ENCODE measurements at regions not wholly inside any gene's neighbourhood (a gene's known extent, or its start where the extent isn't known, plus 50 kb on each side); places are given as distances from the start of the nearest gene placed in this dataset.

- no peak for TF ChIP-seq GATA2 (IDR thresholded peaks at IDR 0.05; ENCODE audit: low read depth, low read length)
- TF ChIP-seq GATA3 (IDR thresholded peaks at IDR 0.05; ENCODE audit: low read depth, low read length): no peak
Observed at GRCh38 chr6:167676666-167677421, 149.9 kb upstream of the AFDN start.

DNA sequence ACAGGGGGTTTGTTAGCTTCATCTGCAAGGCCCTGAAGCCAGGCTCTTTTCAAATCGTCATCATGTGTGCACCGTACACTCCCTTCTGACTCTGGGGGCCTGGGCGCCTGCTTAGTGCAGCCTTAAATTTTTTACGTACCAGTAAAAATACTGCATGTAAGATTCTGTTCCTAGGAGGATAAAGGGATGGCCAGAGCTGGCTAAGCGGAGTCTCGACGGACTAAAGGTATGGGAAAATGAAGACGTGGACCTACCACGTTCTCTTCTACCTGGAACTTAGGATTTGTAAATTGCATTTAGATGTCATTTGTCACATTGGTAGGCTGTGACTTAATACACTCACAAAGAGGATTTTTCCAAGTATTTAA lies 149.3 kb upstream of the AFDN start:
- TF ChIP-seq GATA3 (IDR thresholded peaks at IDR 0.05; ENCODE audit: low read depth, low read length) (no peak), GATA2 (IDR thresholded peaks at IDR 0.05; ENCODE audit: low read depth, low read length) (no peak)

GRCh38 chr6:167678102-167679101 lies 148.3 kb upstream of the AFDN start:
- TF ChIP-seq GATA3 (IDR thresholded peaks at IDR 0.05; ENCODE audit: low read depth, low read length) (no peak), GATA2 (IDR thresholded peaks at IDR 0.05; ENCODE audit: low read depth, low read length) (no peak)

DNA sequence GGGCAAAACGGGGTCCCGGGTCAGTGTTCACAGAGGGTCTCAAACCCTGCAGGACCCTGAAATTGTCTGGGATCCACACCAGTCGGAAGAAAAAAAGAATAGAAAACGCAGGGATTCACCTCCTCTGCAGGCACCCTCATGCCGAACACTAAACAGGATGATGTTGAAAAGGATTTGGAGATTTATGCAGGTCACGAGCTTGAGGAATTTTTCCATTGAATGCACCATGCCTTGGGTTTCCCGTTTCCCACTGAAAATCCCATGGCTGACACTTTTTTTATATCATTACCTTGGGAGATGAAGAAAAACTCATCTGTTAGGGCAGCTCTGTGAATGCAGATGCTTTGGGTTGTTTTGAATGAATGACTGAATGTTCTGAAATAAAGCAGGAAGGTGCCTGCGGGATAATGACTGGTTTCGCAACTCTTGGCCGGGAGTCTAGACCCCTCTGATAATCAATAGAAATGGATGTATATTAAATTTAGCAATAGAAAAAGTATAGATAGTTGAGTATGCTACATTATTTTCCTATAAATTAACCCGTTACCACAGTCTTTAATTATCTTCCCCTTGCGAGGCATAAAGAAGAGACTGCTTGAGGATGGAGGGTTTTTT lies 147.5 kb upstream of the AFDN start:
- TF ChIP-seq GATA3 (IDR thresholded peaks at IDR 0.05; ENCODE audit: low read depth, low read length): no peak
- TF ChIP-seq GATA2 (IDR thresholded peaks at IDR 0.05; ENCODE audit: low read depth, low read length): no peak

DNA sequence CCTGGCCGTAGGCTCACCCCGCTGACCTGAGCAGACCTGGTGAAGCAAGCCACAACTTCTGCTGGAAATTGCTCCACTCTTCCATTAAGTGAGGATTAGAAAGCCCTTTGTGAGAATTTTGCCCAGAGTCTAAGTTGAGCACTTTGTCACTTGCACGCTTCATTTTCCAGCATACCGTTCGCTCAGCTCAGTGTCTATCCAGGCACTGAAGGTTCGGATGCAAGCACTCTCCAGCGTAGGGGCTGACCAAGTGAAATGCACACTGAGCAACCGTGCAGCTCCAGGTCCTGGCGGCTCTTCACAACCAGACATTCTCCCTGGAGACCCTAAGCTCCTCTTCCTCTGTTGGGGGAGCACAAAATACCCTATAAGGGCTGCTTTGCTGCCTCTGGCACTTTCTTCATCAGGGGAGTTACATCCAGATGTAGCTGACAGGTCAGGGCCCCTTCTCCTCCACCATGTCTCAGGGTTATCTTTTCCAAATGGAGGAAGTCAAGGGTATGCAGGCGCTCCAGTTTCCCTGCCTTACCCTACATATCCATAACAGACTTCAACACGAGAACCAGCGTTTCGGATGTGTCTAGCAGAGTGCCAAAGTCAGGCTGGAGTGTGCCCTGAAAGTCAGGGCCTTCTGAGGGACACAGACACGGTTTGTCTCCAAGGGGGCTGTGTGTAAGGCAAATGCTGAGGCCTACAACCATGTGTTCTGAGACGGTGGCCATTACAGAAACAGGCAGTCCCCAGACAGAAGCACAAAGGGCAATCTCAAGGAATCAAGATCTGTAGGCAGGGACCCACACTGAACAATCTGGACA lies 146.7 kb upstream of the AFDN start:
- TF ChIP-seq GATA3 (IDR thresholded peaks at IDR 0.05; ENCODE audit: low read depth, low read length): no peak
- TF ChIP-seq GATA2 (IDR thresholded peaks at IDR 0.05; ENCODE audit: low read depth, low read length): no peak

DNA sequence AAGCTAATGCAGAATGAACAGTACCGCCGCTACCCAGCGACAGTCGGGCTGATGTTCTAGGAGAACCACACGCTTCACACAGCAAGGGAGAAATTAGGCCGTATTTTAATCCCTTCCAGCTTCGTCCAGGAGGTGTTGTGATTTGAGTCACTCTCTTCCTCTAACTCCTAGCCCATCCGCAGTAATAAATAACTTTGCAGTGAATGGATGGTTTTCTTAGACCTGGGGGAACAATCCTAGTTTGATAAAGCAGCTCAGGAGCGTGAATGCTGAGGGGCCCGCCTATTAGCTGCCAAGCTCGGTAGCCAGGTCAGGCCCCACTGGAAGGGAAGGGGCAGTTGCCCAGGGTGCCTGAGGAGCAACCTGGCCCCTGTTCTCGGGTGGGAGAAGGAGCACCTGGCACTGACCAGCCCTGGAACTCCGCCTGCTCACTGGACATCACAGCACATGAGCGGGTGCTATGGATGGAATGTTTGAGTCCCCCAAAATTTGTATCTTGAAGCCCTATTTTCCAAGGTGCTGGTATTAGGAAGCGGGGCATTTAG lies 146.0 kb upstream of the AFDN start:
- TF ChIP-seq GATA2 (IDR thresholded peaks at IDR 0.05; ENCODE audit: low read depth, low read length) (no peak), GATA3 (IDR thresholded peaks at IDR 0.05; ENCODE audit: low read depth, low read length) (no peak)

GRCh38 chr6:167682125-167682524 lies 144.6 kb upstream of the AFDN start:
- TF ChIP-seq GATA2 (IDR thresholded peaks at IDR 0.05; ENCODE audit: low read depth, low read length) (no peak), GATA3 (IDR thresholded peaks at IDR 0.05; ENCODE audit: low read depth, low read length) (no peak)

DNA sequence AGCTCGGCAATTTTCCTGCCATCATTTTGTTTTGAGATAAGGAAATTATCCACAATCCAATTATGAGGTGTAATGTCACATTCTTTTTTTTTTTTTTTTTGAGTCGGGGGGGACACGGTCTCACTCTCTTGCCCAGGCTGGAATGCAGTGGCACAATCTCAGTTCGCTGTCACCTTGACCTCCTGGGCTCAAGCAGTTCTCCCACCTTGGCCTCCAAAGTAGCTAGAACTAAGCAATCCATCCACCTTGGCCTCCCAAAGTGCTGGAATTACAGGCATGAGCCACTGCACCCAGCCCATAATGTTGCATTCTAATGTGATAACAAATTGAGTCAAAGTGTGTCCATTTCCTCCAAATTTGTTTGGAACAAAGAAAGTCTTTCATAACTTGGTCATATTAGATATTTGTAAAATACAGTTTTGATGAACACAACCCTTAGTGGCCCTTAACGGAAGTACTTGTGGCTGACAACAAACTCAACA lies 144.1 kb upstream of the AFDN start:
- TF ChIP-seq GATA2 (IDR thresholded peaks at IDR 0.05; ENCODE audit: low read depth, low read length): no peak
- no peak for TF ChIP-seq GATA3 (IDR thresholded peaks at IDR 0.05; ENCODE audit: low read depth, low read length)

GRCh38 chr6:167683028-167683862 lies 143.5 kb upstream of the AFDN start:
- no peak for TF ChIP-seq GATA2 (IDR thresholded peaks at IDR 0.05; ENCODE audit: low read depth, low read length)

GRCh38 chr6:167684276-167685104 lies 142.2 kb upstream of the AFDN start:
- TF ChIP-seq GATA3 (IDR thresholded peaks at IDR 0.05; ENCODE audit: low read depth, low read length) (no peak), GATA2 (IDR thresholded peaks at IDR 0.05; ENCODE audit: low read depth, low read length) (no peak)

GRCh38 chr6:167685654-167686053 lies 141.1 kb upstream of the AFDN start:
- TF ChIP-seq GATA2 (IDR thresholded peaks at IDR 0.05; ENCODE audit: low read depth, low read length) (no peak), GATA3 (IDR thresholded peaks at IDR 0.05; ENCODE audit: low read depth, low read length) (no peak)
